ENCODE measurements at regions not wholly inside any gene's neighbourhood (a gene's known extent, or its start where the extent isn't known, plus 50 kb on each side); places are given as distances from the start of the nearest gene placed in this dataset.
A peak's percentile ranks its signal among the peaks of the same experiment; 100 is the strongest.

DNA sequence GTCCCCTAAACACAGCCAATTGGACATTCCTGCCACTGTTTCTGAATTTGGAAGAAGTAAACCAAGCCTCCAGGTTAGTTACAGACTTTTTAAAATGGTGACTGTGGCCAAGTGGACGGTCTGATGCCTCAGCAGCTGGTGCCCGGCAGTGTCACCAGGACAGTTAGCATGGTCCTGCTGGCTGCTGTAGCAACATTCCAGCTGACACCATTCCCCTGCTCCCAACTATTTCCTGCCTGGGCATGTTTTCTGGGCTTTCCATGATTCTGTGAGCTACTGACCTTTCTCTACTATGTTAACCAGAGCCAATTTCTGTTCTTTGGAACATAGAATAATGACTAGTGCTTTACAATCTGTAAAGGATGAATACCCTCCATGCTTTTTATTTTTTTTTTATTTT lies 95.0 kb downstream of the TLR5 start:
- no peak overlapping the region for H3K27ac ChIP-seq (ENCODE audit: low read length)
- H3K9me3 ChIP-seq (ENCODE audit: control insufficient read depth in 2 of 2, low read length in 2 of 2) = peaks cover 0 to 5% of the 10 kb centered on the region in 2 donors
- peaks cover 7% of the 10 kb centered on the region for H3K4me1 ChIP-seq (ENCODE audit: control insufficient read depth, insufficient read depth, low read length)
- H3K9ac ChIP-seq (ENCODE audit: low read length in 2 of 2) = no peak overlapping the region
- H3K36me3 ChIP-seq (ENCODE audit: control insufficient read depth in 2 of 2, insufficient read depth in 2 of 2, low read length in 2 of 2) = no peaks in the 10 kb centered on the region
- no peak overlapping the region for H3K4me3 ChIP-seq (ENCODE audit: low read length in 2 of 2)
- no peaks in the 10 kb centered on the region for H3K27me3 ChIP-seq (ENCODE audit: control insufficient read depth in 1 of 2, insufficient read depth in 2 of 2, low read length in 2 of 2)

GRCh38 chr1:223052462-223052861 lies 90.6 kb downstream of the TLR5 start:
- Histone ChIP-seq H3K36me3 (ENCODE audit: control insufficient read depth in 2 of 2, insufficient read depth in 2 of 2, low read length in 2 of 2) (no peaks in the 10 kb centered on the region), H3K27ac (ENCODE audit: low read length) (no peak overlapping the region), H3K4me1 (ENCODE audit: control insufficient read depth, insufficient read depth, low read length) (peaks cover 7% of the 10 kb centered on the region), H3K9ac (ENCODE audit: low read length in 2 of 2) (no peak overlapping the region), H3K4me3 (ENCODE audit: low read length in 2 of 2) (no peak overlapping the region), H3K27me3 (ENCODE audit: control insufficient read depth in 1 of 2, insufficient read depth in 2 of 2, low read length in 2 of 2) (no peaks in the 10 kb centered on the region), H3K9me3 (ENCODE audit: control insufficient read depth in 2 of 2, low read length in 2 of 2) (no peaks in the 10 kb centered on the region)

GRCh38 chr1:223052931-223053330 lies 90.1 kb downstream of the TLR5 start:
- H3K27ac ChIP-seq (ENCODE audit: low read length) = no peak overlapping the region
- H3K9me3 ChIP-seq (ENCODE audit: control insufficient read depth in 2 of 2, low read length in 2 of 2) = no peaks in the 10 kb centered on the region
- H3K4me1 ChIP-seq (ENCODE audit: control insufficient read depth, insufficient read depth, low read length) = peaks cover 11% of the 10 kb centered on the region
- H3K4me3 ChIP-seq (ENCODE audit: low read length in 2 of 2) = no peak overlapping the region
- no peaks in the 10 kb centered on the region for H3K36me3 ChIP-seq (ENCODE audit: control insufficient read depth in 2 of 2, insufficient read depth in 2 of 2, low read length in 2 of 2)
- H3K9ac ChIP-seq (ENCODE audit: low read length in 2 of 2) = no peak overlapping the region
- no peaks in the 10 kb centered on the region for H3K27me3 ChIP-seq (ENCODE audit: control insufficient read depth in 1 of 2, insufficient read depth in 2 of 2, low read length in 2 of 2)

- no peak overlapping the region for H3K4me3 ChIP-seq (ENCODE audit: low read length in 2 of 2)
- no peaks in the 10 kb centered on the region for H3K27me3 ChIP-seq (ENCODE audit: control insufficient read depth in 1 of 2, insufficient read depth in 2 of 2, low read length in 2 of 2)
- H3K9me3 ChIP-seq (ENCODE audit: control insufficient read depth in 2 of 2, low read length in 2 of 2) = no peaks in the 10 kb centered on the region
- no peaks in the 10 kb centered on the region for H3K36me3 ChIP-seq (ENCODE audit: control insufficient read depth in 2 of 2, insufficient read depth in 2 of 2, low read length in 2 of 2)
- no peak overlapping the region for H3K27ac ChIP-seq (ENCODE audit: low read length)
- no peak overlapping the region for H3K9ac ChIP-seq (ENCODE audit: low read length in 2 of 2)
- peaks cover 9% of the 10 kb centered on the region for H3K4me1 ChIP-seq (ENCODE audit: control insufficient read depth, insufficient read depth, low read length)
These were observed 86.2 kb downstream of the TLR5 start for GRCh38 chr1:223056802-223057201.

DNA sequence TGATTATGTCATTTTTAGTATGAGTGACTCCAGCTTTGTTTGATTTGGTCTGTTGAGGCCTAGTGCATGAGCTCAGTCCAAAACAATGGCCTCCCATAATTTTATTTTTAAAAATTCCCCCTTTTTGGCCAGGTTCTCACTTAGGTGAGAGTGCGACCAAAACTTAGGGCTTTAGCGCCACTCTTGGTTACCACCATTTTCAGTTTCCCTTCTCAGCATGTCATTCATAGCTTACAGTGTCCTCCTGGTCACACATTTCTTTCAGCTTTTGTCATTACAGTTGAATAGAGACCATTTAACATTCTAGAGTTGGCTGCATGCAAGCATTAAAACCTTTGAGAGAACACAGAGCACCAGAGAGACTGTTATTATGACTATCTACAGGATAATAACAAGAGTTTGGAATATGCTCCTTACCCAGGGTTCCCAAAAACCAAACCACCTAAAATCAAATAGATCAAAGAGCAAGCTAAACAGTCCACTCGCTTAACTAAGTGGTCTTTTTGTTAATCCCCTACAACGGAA lies 85.4 kb downstream of the TLR5 start:
- peaks cover 5% of the 10 kb centered on the region for H3K4me1 ChIP-seq (ENCODE audit: control insufficient read depth, insufficient read depth, low read length)
- H3K27ac ChIP-seq (ENCODE audit: low read length) = peak overlapping the region; percentile 24
- H3K9ac ChIP-seq (ENCODE audit: low read length in 2 of 2) = no peak overlapping the region
- H3K27me3 ChIP-seq (ENCODE audit: control insufficient read depth in 1 of 2, insufficient read depth in 2 of 2, low read length in 2 of 2) = no peaks in the 10 kb centered on the region
- H3K36me3 ChIP-seq (ENCODE audit: control insufficient read depth in 2 of 2, insufficient read depth in 2 of 2, low read length in 2 of 2) = no peaks in the 10 kb centered on the region
- no peaks in the 10 kb centered on the region for H3K9me3 ChIP-seq (ENCODE audit: control insufficient read depth in 2 of 2, low read length in 2 of 2)
- no peak overlapping the region for H3K4me3 ChIP-seq (ENCODE audit: low read length in 2 of 2)

Data from stomach smooth muscle (tissue), 2 donors.